GM12873 (cell line): ENCODE measurements at regions not wholly inside any gene's neighbourhood (a gene's known extent, or its start where the extent isn't known, plus 50 kb on each side); places are given as distances from the start of the nearest gene placed in this dataset.

Experiments used
- TF ChIP-seq, protein P1 (sequence below): IDR thresholded peaks from 2 replicates; pipeline ENCODE4 v1.5.1; 2012; ENCODE audit warnings: low read depth, mild to moderate bottlenecking, moderate library complexity, low read length, control low read depth; ENCODE audit not compliant: insufficient read depth; ENCODE audit errors: missing control alignments

DNA sequence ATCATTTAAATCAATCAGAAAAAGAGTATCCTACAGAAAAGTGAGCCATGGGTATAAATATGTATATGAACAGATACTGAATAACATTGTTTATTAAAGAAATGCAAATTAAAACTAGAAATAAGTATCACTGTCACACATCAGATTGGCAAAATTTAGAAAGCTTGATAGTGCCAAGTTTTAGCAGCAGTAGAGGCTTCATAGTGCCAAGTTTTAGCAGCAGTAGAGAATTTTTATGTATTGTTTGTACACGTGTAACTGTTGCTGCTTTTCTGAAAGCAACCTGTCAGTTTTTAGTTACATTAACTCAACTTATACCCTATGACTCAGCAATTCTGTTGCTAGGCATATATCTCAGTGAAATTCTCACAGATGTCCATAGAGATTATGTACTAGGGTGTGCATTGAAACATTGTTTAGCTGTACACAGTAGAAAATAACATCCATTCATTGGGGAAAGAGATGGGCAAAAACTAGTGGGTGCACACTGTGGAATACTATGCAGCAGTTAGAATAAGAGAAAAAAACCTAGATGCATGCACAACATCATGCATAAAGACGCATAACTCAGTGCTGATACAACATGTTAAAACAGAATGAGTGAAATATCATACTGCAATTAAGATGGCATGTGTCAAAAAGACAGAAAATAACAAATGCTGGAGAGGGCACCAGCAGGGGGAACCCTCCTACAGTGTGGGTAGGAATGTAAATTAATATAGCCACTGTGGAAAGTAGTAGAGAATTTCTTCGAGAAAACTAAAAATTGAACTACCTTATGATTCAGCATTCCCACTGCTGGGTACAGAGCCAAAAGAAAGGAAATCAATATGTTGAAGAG, 294.5 kb upstream of the NT5C1B start:
- TF ChIP-seq, protein P1, sequence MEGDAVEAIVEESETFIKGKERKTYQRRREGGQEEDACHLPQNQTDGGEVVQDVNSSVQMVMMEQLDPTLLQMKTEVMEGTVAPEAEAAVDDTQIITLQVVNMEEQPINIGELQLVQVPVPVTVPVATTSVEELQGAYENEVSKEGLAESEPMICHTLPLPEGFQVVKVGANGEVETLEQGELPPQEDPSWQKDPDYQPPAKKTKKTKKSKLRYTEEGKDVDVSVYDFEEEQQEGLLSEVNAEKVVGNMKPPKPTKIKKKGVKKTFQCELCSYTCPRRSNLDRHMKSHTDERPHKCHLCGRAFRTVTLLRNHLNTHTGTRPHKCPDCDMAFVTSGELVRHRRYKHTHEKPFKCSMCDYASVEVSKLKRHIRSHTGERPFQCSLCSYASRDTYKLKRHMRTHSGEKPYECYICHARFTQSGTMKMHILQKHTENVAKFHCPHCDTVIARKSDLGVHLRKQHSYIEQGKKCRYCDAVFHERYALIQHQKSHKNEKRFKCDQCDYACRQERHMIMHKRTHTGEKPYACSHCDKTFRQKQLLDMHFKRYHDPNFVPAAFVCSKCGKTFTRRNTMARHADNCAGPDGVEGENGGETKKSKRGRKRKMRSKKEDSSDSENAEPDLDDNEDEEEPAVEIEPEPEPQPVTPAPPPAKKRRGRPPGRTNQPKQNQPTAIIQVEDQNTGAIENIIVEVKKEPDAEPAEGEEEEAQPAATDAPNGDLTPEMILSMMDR, result peak; percentile 48

DNA sequence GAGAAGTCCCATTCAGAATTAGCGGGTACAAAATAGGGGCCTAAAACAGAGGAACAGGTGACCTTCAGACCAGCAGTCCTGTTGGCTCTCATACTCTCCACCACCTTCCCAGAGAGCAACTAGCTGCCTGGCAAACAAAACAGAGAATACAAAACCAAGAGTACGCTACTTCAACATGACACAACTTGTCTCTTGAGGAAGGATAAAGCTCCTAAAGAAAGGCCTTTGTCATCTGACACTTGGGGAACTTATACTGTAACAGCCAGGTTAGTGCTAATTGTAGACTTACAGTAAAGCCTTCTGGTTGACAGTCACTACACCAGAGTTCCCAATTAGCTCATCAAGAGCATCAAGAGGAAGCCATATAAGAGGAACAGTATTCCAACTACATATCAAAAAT, 282.1 kb upstream of the NT5C1B start:
- TF ChIP-seq, protein P1, result no peak

DNA sequence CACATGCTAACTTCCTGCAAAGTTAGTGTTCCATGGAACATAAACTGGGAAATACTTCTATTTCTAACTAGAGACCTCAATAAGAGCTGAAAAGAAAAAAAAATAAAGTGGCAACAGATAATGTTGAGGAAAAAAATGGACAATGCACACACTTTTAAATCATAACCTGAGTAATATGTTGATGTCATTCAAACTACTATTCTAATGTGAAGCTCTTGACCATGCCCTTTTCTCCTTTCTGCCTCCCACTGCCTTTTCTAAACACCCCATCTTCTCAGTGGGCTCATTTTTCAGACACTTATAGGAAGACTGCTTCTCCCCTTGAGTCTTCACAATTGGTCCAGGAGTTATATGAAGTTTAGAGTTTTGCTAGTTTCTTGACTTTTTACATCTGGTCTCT, 280.9 kb upstream of the NT5C1B start:
- TF ChIP-seq, protein P1, result no peak

DNA sequence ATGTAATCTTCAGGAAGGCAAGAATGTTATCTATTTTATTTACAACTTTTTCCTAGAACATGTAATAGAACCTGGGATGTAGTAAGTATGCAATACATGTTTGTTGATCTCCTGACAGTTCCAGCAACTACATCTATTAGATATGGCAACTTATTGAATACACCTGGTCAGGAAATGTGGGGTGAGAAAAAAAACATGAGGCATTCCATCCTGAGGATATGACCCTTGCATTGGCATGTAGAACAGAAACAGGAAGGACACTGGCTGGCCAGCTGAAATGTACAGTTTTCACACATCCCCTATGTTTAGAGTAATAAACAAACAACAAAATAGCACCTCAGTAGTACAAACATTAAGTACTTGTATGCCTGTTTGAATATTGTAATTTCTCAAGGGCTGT, 272.6 kb upstream of the NT5C1B start:
- TF ChIP-seq, protein P1, result no peak

DNA sequence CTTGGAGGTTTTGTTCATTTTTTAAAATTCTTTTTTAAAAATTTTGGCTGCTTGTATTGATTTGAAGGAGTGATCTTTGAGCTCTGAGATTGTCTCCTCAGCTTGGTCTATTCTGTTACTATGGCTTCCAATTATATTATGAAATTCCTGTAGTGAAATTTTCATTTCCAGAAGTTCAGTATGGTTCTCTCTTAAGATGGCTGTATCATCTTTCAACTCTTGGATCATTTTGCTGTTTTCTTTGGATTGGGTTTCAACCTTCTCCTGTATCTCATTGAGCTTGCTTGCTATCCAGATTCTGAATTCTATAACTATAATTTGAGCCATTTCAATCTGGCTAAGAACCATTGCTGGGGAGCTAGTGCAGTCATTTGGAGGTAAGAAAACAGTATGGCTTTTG, 270.8 kb upstream of the NT5C1B start:
- TF ChIP-seq, protein P1, result no peak

DNA sequence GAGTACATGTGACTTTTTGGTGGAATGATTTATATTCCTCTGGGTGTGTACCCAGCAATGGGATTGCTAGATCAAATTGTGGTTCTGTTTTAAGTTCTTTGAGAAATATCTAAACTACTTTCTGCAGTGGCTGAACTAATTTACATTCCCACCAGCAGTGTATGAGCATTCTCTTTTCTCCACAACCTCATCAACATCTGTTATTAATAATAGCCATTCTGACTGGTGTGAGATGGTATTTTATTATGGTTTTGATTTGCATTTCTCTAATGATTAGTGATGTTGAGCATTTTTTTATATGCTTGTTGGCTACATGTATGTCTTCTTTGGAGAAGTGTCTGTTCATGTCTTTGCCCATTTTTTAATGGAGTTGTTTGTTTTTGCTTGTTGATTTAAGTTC, 267.4 kb upstream of the NT5C1B start:
- TF ChIP-seq, protein P1, result no peak

DNA sequence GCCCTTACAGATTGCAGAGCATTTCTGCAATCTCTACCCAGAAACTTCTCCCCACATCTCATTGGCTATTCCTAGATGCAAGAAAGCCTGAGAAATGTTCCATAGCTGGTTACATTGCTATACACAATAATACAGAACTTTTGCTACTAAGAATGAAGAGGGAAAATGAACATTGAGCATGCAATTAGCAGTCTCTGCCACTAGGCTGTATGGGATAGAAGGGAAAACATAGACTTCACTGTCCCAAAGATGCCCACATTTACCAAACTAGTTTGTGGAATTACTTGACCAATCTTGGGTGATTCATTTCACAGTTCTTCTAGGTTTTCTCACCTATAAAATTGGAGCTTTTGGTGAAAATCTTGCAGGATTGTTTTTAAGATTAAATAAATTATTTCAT, 265.7 kb upstream of the NT5C1B start:
- TF ChIP-seq, protein P1, result peak; percentile 58
